GM12878 (cell line): ENCODE measurements at regions not wholly inside any gene's neighbourhood (a gene's known extent, or its start where the extent isn't known, plus 50 kb on each side); places are given as distances from the start of the nearest gene placed in this dataset.

ENCODE experiments used
- ATAC-seq: fragments of 200-7000 bp; cut with Tn5 transposase; 3 replicates; pipeline ENCODE4 v1.9.1; 2020; ENCODE audit warnings: mild to moderate bottlenecking, moderate library complexity
- BruUV-seq: library from RNA; stranded (reverse); fragments of 400-500 nt; replicated peaks from 2 replicates; lab custom pipeline; 2021; lab: Mats Ljungman, UMichigan
- CTCF ChIA-PET: fragments of 300-600 bp; sonication (Branson Sonifier 250); formaldehyde crosslinking; extraction: SDS; loops from one replicate; lab custom pipeline; 2021; ENCODE audit warnings: inconsistent platforms; lab: Yijun Ruan, JAX
- POLR2A ChIA-PET: fragments of 350-600 bp; formaldehyde crosslinking; extraction: SDS; loops from one replicate; lab custom pipeline; 2021; ENCODE audit warnings: inconsistent platforms; lab: Charles Lee
- RAD21 ChIA-PET: fragments of 300-600 bp; sonication (Branson Sonifier 250); formaldehyde crosslinking; loops from one replicate; lab custom pipeline; 2023; ENCODE audit warnings: antibody characterized with exemption; ENCODE audit not compliant: unreplicated experiment; lab: Charles Lee
- SMC1A ChIA-PET: fragments of 300-600 bp; sonication (Branson Sonifier 250); formaldehyde crosslinking; loops from one replicate; lab custom pipeline; 2023; ENCODE audit not compliant: unreplicated experiment, uncharacterized antibody; lab: Charles Lee
- DNase-seq: peaks from one replicate; pipeline ENCODE4 v3.0.0-alpha.2; 2011; ENCODE audit warnings: low read depth, low spot score
- FAIRE-seq: peaks from 3 replicates; lab custom pipeline; 2011; peaks lifted over from hg19 to GRCh38; lab: Jason Lieb, UNC
- H2AFZ ChIP-seq: 2 replicates; pipeline ENCODE4 v1.6.0; 2011; ENCODE audit warnings: low read depth, low read length, control low read depth; ENCODE audit not compliant: control insufficient read depth
- H3K27ac ChIP-seq: 2 replicates; pipeline ENCODE4 v1.5.1; 2011; ENCODE audit warnings: control low read depth; ENCODE audit not compliant: control insufficient read depth, insufficient read depth
- H3K27me3 ChIP-seq, 2 experiments: replicated peaks in 1 of 2; 2 replicates each; pipeline versions ENCODE4 v1.6.0 to v1.6.1; 2011; ENCODE audit warnings: low read length in 1 of 2; ENCODE audit not compliant: control insufficient read depth in 2 of 2, insufficient read depth in 2 of 2
- H3K36me3 ChIP-seq, 2 experiments: 2 replicates each; pipeline ENCODE4 v1.5.1; 2011; ENCODE audit warnings: low read length in 1 of 2; ENCODE audit not compliant: control insufficient read depth in 2 of 2, insufficient read depth in 2 of 2
- H3K4me1 ChIP-seq: 2 replicates; pipeline ENCODE4 v1.6.1; 2011; ENCODE audit warnings: mild to moderate bottlenecking, low read length, moderate library complexity, mixed read lengths; ENCODE audit not compliant: control insufficient read depth, insufficient read depth
- H3K4me2 ChIP-seq: 2 replicates; pipeline ENCODE4 v1.6.0; 2011; ENCODE audit warnings: control low read depth; ENCODE audit not compliant: control insufficient read depth, insufficient read depth
- H3K4me3 ChIP-seq: fragments of 200-600 bp; sonication (generic); 2 replicates; pipeline ENCODE4 v1.5.1; 2016
- H3K79me2 ChIP-seq: 2 replicates; pipeline ENCODE4 v1.6.0; 2011; ENCODE audit warnings: low read length; ENCODE audit not compliant: control insufficient read depth, insufficient read depth
- H3K9ac ChIP-seq: 2 replicates; pipeline ENCODE4 v1.8.0; 2011; ENCODE audit warnings: low read length, control low read depth, mixed read lengths; ENCODE audit not compliant: control insufficient read depth, insufficient read depth
- H3K9me3 ChIP-seq: replicated peaks from 3 replicates; pipeline ENCODE4 v1.5.1; 2011; ENCODE audit warnings: mild to moderate bottlenecking, low read length; ENCODE audit not compliant: control insufficient read depth, insufficient read depth
- H4K20me1 ChIP-seq: 2 replicates; pipeline ENCODE4 v1.6.0; 2011; ENCODE audit not compliant: control insufficient read depth, insufficient read depth
- ATF2 ChIP-seq: IDR thresholded peaks from 2 replicates; pipeline ENCODE4 v1.6.1; 2012; ENCODE audit warnings: low read length, inconsistent platforms
- ATF3 ChIP-seq: IDR thresholded peaks from 2 replicates; pipeline ENCODE4 v1.6.1; 2011; ENCODE audit warnings: low read depth, mild to moderate bottlenecking, low read length, moderate library complexity, borderline replicate concordance; ENCODE audit errors: extremely low read depth
- ATF7 ChIP-seq: fragments of 450-650 bp; IDR thresholded peaks from 2 replicates; pipeline ENCODE4 v1.6.1; 2016; ENCODE audit warnings: low read depth, mild to moderate bottlenecking
- BCL11A ChIP-seq: IDR thresholded peaks from 2 replicates; pipeline ENCODE4 v1.6.1; 2011; ENCODE audit warnings: low read depth, low read length
- CBFB ChIP-seq: IDR thresholded peaks from 2 replicates; pipeline ENCODE4 v1.6.1; 2016; ENCODE audit warnings: antibody characterized with exemption, low read depth
- CBX3 ChIP-seq: fragments of 200-600 bp; sonication (generic); IDR thresholded peaks from 2 replicates; pipeline ENCODE4 v1.6.1; 2016; ENCODE audit warnings: low read depth, borderline replicate concordance
- CHD1 ChIP-seq: IDR thresholded peaks from 2 replicates; pipeline ENCODE4 v1.6.1; 2012; ENCODE audit warnings: low read depth, low read length, improper control_type of control experiment
- E2F4 ChIP-seq: IDR thresholded peaks from 2 replicates; pipeline ENCODE4 v1.6.1; 2012; ENCODE audit warnings: low read depth, low read length, improper control_type of control experiment
- EZH2 ChIP-seq: IDR thresholded peaks from 2 replicates; pipeline ENCODE4 v1.6.1; 2012; ENCODE audit warnings: low read depth, mild to moderate bottlenecking, control low read depth, inconsistent platforms, low read length, borderline replicate concordance; ENCODE audit not compliant: control insufficient read depth
- IKZF1 ChIP-seq: fragments of 450-650 bp; conservative IDR thresholded peaks from 2 replicates; pipeline ENCODE4 v1.6.1; 2017; ENCODE audit warnings: antibody characterized with exemption, mild to moderate bottlenecking
- IRF4 ChIP-seq: IDR thresholded peaks from 2 replicates; pipeline ENCODE4 v1.6.1; 2011; ENCODE audit warnings: low read depth, low read length
- MEF2A ChIP-seq: IDR thresholded peaks from 2 replicates; pipeline ENCODE4 v1.6.1; 2011; ENCODE audit warnings: low read depth, mild to moderate bottlenecking, low read length, moderate library complexity; ENCODE audit not compliant: insufficient read depth
- MEF2B ChIP-seq: fragments of 450-650 bp; IDR thresholded peaks from 2 replicates; pipeline ENCODE4 v1.6.1; 2018; ENCODE audit warnings: mild to moderate bottlenecking, moderate library complexity; ENCODE audit not compliant: partially characterized antibody, poor library complexity, severe bottlenecking
- NFXL1 ChIP-seq: fragments of 450-650 bp; IDR thresholded peaks from 2 replicates; pipeline ENCODE4 v1.6.1; 2017; ENCODE audit warnings: antibody characterized with exemption, mild to moderate bottlenecking, borderline replicate concordance
- NFYB ChIP-seq: IDR thresholded peaks from 2 replicates; pipeline ENCODE4 v1.6.1; 2011; ENCODE audit warnings: low read depth, mild to moderate bottlenecking, low read length, improper control_type of control experiment, moderate library complexity; ENCODE audit not compliant: insufficient read depth
- RAD51 ChIP-seq: fragments of 450-650 bp; IDR thresholded peaks from 2 replicates; pipeline ENCODE4 v1.6.1; 2016; ENCODE audit warnings: moderate library complexity, mild to moderate bottlenecking, inconsistent platforms
- RB1 ChIP-seq: fragments of 450-650 bp; formaldehyde crosslinking; IDR thresholded peaks from 2 replicates; pipeline ENCODE4 v1.6.1; 2017; ENCODE audit warnings: mild to moderate bottlenecking, borderline replicate concordance
- SMC3 ChIP-seq: IDR thresholded peaks from 2 replicates; pipeline ENCODE4 v1.6.1; 2011; ENCODE audit warnings: low read length, improper control_type of control experiment, borderline replicate concordance
- TCF7 ChIP-seq: IDR thresholded peaks from 2 replicates; pipeline ENCODE4 v1.6.1; 2014; ENCODE audit warnings: antibody characterized with exemption, borderline replicate concordance
- ZBTB11 ChIP-seq: fragments of 450-650 bp; formaldehyde crosslinking; IDR thresholded peaks from 2 replicates; pipeline ENCODE4 v1.5.0; 2022; ENCODE audit warnings: mild to moderate bottlenecking, missing genetic modification characterization
- WGBS: methylation state at CpG from one replicate; pipeline ENCODE4 v1.1.6; 2016; ENCODE audit warnings: low lambda C conversion rate; ENCODE audit not compliant: insufficient replicate concordance, insufficient coverage; ENCODE audit errors: missing lambda C conversion rate; 5-methylcytosine and 5-hydroxymethylcytosine counted together
- in situ Hi-C: fragments of 300-500 bp; cut with MboI; formaldehyde crosslinking; loops from 9 replicates; pipeline ENCODE4 v1.14.3; 2018; ENCODE audit warnings: mixed read lengths
- intact Hi-C: fragments of 100-400 bp; cut with micrococcal nuclease; formaldehyde crosslinking; loops from one replicate; pipeline ENCODE4 v1.14.2; 2022; ENCODE audit not compliant: unreplicated experiment

- Histone ChIP-seq H3K9me3 (no peaks in the 10 kb centered on the region), H3K4me3 (no peak overlapping the region), H3K4me1 (no peaks in the 10 kb centered on the region), H3K9ac (no peak overlapping the region), H3K4me2 (no peak overlapping the region), H3K79me2 (no peaks in the 10 kb centered on the region), H3K27ac (no peak overlapping the region), H4K20me1 (no peaks in the 10 kb centered on the region), H3K27me3 (0 out of 4 replicates have a peak, but pooled peaks cover 0 to 2% of the 10 kb centered on the region in 2 experiments), H3K36me3 (no peaks in the 10 kb centered on the region), H2AFZ (no peak overlapping the region)
- POLR2A ChIA-PET: no interaction called here
- SMC1A ChIA-PET: interaction anchor here (0.7 to 1.1 kb wide), 3 partner anchors 67 to 429 kb away, joined by 3 read pairs; no protein-coding TSS in a partner anchor
- intact Hi-C loops (no loop called here), in situ Hi-C loops (no loop called here)
- no TSS peak for BruUV-seq
- no peak for TF ChIP-seq TCF7
- TF ChIP-seq SMC3: no peak
- no peak for TF ChIP-seq CHD1
- no peak for TF ChIP-seq IRF4
- TF ChIP-seq ATF3: no peak
- no peak for TF ChIP-seq EZH2
- no peak for TF ChIP-seq ZBTB11
- no peak for TF ChIP-seq E2F4
- no peak for TF ChIP-seq BCL11A
- TF ChIP-seq CBX3: no peak
- no peak for TF ChIP-seq MEF2A
- no peak for TF ChIP-seq NFYB
- TF ChIP-seq RAD51: no peak
- TF ChIP-seq IKZF1: no peak
- TF ChIP-seq NFXL1: no peak
- TF ChIP-seq ATF7: no peak
- no peak for TF ChIP-seq MEF2B
- no peak for TF ChIP-seq ATF2
- TF ChIP-seq CBFB: no peak
- no peak for TF ChIP-seq RB1
- ATAC-seq (no peak), DNase-seq (no peak), FAIRE-seq (no peak)
- 33% methylated on average over 3 of the region's 3 CpGs for whole genome bisulfite sequencing
- RAD21 ChIA-PET: interaction anchor here (1.2 kb wide), 1 partner anchor 15 kb away, joined by 3 read pairs; no protein-coding TSS in a partner anchor
- CTCF ChIA-PET: interaction anchor here (0.7 to 1.7 kb wide), 3 partner anchors 14 to 1114 kb away, joined by 3 to 6 read pairs (median 3); no protein-coding TSS in a partner anchor
Measured at GRCh38 chr12:89033062-89033461, 319.2 kb downstream of the DUSP6 start.
